ENCODE measurements at regions not wholly inside any gene's neighbourhood (a gene's known extent, or its start where the extent isn't known, plus 50 kb on each side); places are given as distances from the start of the nearest gene placed in this dataset.

GRCh38 chr4:3355266-3355748 lies 62.5 kb downstream of the RGS12 start:
- Mint-ChIP-seq H3K9me3 (peaks cover 16% of the 10 kb centered on the region), H3K27me3 (ENCODE audit: insufficient read depth) (peaks cover 21% of the 10 kb centered on the region), H3K4me3 (no peak overlapping the region), H3K27ac (no peak overlapping the region), H3K4me1 (ENCODE audit: low read depth) (no peaks in the 10 kb centered on the region), H3K36me3 (ENCODE audit: low read depth) (no peaks in the 10 kb centered on the region)
- intact Hi-C loops (cut with micrococcal nuclease), result no loop called here
- DNase-seq (ENCODE audit: low spot score), result no peak

DNA sequence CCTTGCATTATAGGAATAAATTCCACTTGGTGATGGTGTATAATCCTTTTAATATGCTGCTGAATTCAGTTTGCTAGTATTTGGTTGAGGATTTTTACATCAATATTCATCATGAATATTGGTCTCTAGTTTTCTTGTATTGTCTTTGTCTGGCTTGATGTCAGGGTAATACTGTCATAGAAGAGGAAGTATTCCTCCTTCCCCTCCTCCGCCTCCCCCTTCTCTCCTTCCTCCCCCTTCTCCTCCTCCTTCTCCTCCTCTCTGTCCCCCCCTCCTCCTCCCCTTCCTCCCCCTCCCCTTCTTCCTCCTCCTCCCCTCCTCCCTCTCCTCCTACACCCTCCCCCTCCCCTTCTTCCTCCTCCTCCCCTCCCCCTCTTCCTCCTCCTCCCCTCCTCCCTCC lies 65.8 kb downstream of the RGS12 start:
- intact Hi-C loops (cut with micrococcal nuclease), result no loop called here
- H3K36me3 Mint-ChIP-seq (ENCODE audit: low read depth), result no peaks in the 10 kb centered on the region
- H3K4me1 Mint-ChIP-seq (ENCODE audit: low read depth), result no peaks in the 10 kb centered on the region
- no peak overlapping the region for H3K4me3 Mint-ChIP-seq
- H3K9me3 Mint-ChIP-seq, result no peaks in the 10 kb centered on the region
- no peak for DNase-seq (ENCODE audit: low spot score)
- peaks cover 20% of the 10 kb centered on the region for H3K27me3 Mint-ChIP-seq (ENCODE audit: insufficient read depth)
- no peak overlapping the region for H3K27ac Mint-ChIP-seq

DNA sequence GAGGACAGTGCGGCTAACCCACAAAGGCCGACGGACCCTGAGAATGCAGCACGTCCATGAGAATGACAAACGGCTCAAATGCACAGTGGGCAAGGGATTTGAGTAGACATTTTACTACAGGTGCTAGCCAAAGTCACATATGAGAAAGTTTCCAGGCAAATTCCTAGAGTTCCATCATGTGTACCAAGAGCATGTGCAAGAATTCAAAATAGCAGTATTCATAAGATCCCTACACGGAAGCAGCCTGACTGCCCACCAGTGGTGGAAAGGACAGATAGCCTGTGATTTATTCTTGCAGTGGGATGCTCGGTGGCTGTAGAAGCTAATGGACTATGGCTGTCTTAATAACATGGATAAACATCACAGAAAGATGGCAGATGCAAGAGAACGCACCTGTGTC lies 68.0 kb downstream of the RGS12 start:
- Mint-ChIP-seq H3K4me3 (no peak overlapping the region), H3K9me3 (no peaks in the 10 kb centered on the region), H3K27me3 (ENCODE audit: insufficient read depth) (peaks cover 20% of the 10 kb centered on the region), H3K36me3 (ENCODE audit: low read depth) (no peaks in the 10 kb centered on the region), H3K4me1 (ENCODE audit: low read depth) (no peaks in the 10 kb centered on the region), H3K27ac (no peak overlapping the region)
- DNase-seq (ENCODE audit: low spot score), result no peak
- intact Hi-C loops (cut with micrococcal nuclease), result no loop called here

DNA sequence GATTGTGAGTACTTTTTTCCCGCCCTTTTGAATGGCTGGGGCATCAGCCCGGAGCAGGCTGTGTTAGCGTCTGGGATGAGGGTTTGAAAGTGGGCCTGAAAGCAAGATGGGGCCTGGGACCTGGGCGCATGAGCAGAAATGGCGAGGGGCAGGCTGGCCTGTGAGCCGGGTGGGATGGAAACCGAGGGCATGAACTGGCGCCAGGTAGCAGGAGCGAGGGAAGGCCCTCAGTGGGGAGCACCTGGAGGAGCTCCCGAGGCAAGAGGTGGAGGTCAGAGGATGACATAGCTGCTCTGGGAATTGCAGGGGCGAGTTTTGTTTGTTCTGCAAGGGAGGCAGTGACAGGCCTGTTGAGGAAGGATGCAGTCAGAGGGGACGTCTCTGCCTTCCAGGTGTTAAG lies 68.6 kb downstream of the RGS12 start:
- no peak overlapping the region for H3K27ac Mint-ChIP-seq
- peaks cover 19% of the 10 kb centered on the region for H3K27me3 Mint-ChIP-seq (ENCODE audit: insufficient read depth)
- no peaks in the 10 kb centered on the region for H3K9me3 Mint-ChIP-seq
- no peak overlapping the region for H3K4me3 Mint-ChIP-seq
- H3K4me1 Mint-ChIP-seq (ENCODE audit: low read depth), result no peaks in the 10 kb centered on the region
- intact Hi-C loops (cut with micrococcal nuclease), result no loop called here
- DNase-seq (ENCODE audit: low spot score), result no peak
- H3K36me3 Mint-ChIP-seq (ENCODE audit: low read depth), result no peaks in the 10 kb centered on the region

DNA sequence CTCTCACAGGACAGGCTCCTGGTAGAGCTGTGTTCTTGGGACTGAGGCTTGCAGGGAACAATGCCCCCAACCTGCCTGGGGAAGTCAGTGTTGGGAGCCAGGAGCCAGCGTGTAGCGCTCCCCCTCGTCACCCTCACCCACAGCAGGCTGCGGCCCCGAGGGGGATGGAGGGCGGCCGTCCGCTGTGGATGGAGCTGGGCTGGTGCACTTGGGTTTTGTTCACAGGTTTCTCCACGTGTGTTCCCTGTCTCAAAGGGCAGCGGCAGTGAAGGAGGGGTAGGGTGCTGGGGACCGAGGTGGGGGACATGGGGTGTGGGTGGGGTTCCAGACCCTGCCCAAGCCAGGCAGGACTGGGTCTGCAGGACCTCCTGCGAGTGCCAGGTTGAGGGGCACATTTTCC lies 69.1 kb downstream of the RGS12 start:
- Mint-ChIP-seq H3K4me1 (ENCODE audit: low read depth) (no peaks in the 10 kb centered on the region), H3K27ac (no peak overlapping the region), H3K27me3 (ENCODE audit: insufficient read depth) (peaks cover 14% of the 10 kb centered on the region), H3K9me3 (no peaks in the 10 kb centered on the region), H3K4me3 (no peak overlapping the region), H3K36me3 (ENCODE audit: low read depth) (no peaks in the 10 kb centered on the region)
- intact Hi-C loops (cut with micrococcal nuclease), result no loop called here
- no peak for DNase-seq (ENCODE audit: low spot score)

DNA sequence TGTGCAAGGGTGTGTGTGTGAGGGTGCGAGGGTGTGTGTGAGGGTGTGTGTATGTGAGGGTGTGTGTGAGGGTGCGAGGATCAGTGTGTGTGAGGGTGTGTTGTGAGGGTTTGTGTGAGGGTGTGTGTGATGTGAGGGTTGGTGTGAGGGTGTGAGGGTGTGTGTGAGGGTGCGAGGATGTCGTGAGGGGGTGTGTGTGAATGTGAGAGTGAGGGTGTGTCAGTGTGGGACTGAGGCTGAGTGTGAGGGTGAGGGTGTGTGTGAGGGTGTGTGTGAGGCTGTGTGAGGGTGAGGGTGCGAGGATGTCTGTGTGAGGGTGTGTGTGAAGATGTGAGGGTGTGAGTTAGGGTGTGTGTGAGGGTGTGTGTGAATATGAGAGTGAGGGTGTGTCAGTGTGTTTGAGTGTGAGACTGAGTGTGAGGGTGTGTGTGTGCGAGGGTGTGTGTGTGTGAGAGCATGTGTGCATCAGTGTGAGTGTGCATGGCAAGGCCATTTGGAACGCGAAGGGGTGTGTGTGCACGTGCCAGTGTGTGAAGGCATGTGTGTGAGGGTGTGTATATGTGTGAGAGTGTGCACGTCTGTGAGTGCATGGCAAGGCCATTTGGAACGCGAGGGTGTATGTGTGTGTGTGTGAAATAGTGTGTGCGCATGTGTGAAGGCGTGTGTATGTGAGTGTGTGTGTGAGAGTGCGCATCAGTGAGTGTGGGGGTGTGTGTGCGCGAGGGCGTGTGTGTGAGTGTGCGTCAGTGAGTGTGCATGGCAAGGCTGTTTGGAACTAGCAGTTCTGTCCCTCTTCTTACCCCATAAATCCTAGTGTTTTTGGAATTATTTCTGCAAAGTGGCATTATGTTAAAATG lies 69.8 kb downstream of the RGS12 start:
- no peaks in the 10 kb centered on the region for H3K9me3 Mint-ChIP-seq
- H3K27ac Mint-ChIP-seq, result no peak overlapping the region
- H3K36me3 Mint-ChIP-seq (ENCODE audit: low read depth), result no peaks in the 10 kb centered on the region
- DNase-seq (ENCODE audit: low spot score), result no peak
- H3K27me3 Mint-ChIP-seq (ENCODE audit: insufficient read depth), result peaks cover 7% of the 10 kb centered on the region
- intact Hi-C loops (cut with micrococcal nuclease), result no loop called here
- no peaks in the 10 kb centered on the region for H3K4me1 Mint-ChIP-seq (ENCODE audit: low read depth)
- no peak overlapping the region for H3K4me3 Mint-ChIP-seq

DNA sequence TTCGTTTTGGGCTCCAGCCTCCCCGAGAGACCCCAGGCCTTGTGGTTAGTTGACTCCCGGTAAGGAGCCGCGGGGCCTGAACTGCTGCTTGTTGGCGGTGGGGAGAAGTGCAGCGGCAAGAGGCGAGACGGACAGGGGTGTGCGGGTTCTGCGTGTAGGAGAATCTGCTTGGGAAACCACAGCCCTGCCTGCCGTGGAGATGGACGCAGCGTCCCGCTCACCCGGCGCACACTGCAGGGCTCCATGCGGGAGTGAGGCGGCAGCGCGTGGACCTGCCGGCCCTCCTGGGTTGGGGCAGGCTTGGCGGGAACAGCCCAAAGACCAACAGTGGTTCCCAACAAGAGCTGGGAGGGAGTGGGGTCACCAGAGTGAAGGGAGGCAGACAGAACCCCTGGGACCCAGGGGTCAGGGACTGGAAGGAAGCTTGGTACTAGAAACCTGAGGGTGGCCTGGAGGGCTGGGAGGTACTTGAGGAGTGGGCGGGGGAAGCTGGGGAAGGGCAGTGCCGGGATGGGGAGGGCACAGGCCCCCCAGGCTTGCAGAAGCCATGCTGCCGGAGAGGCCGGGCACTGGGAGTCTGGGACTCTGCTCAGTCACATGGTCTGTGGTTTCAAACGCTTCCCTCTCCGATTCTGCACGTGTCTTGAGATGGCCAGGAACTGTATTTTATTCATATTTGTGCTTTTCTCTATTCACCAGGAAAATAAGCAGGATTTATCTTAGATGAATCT lies 70.8 kb downstream of the RGS12 start:
- H3K36me3 Mint-ChIP-seq (ENCODE audit: low read depth), result no peaks in the 10 kb centered on the region
- no peak overlapping the region for H3K4me3 Mint-ChIP-seq
- intact Hi-C loops (cut with micrococcal nuclease), result no loop called here
- DNase-seq (ENCODE audit: low spot score), result no peak
- no peak overlapping the region for H3K27ac Mint-ChIP-seq
- H3K4me1 Mint-ChIP-seq (ENCODE audit: low read depth), result peaks cover 5% of the 10 kb centered on the region
- H3K9me3 Mint-ChIP-seq, result no peaks in the 10 kb centered on the region
- H3K27me3 Mint-ChIP-seq (ENCODE audit: insufficient read depth), result peaks cover 2% of the 10 kb centered on the region

- Mint-ChIP-seq H3K27ac (no peak overlapping the region), H3K9me3 (no peaks in the 10 kb centered on the region), H3K4me1 (ENCODE audit: low read depth) (peaks cover 8% of the 10 kb centered on the region), H3K27me3 (ENCODE audit: insufficient read depth) (peaks cover 2% of the 10 kb centered on the region), H3K4me3 (no peak overlapping the region), H3K36me3 (ENCODE audit: low read depth) (no peaks in the 10 kb centered on the region)
- DNase-seq (ENCODE audit: low spot score), result no peak
- intact Hi-C loops (cut with micrococcal nuclease), result no loop called here
These were observed 71.4 kb downstream of the RGS12 start for GRCh38 chr4:3364199-3364598.

GRCh38 chr4:3364634-3365314 lies 72.0 kb downstream of the RGS12 start:
- no peak for DNase-seq (ENCODE audit: low spot score)
- intact Hi-C loops (cut with micrococcal nuclease), result no loop called here
- H3K36me3 Mint-ChIP-seq (ENCODE audit: low read depth), result no peaks in the 10 kb centered on the region
- no peak overlapping the region for H3K4me3 Mint-ChIP-seq
- peaks cover 5% of the 10 kb centered on the region for H3K27me3 Mint-ChIP-seq (ENCODE audit: insufficient read depth)
- no peaks in the 10 kb centered on the region for H3K9me3 Mint-ChIP-seq
- H3K4me1 Mint-ChIP-seq (ENCODE audit: low read depth), result peaks cover 13% of the 10 kb centered on the region
- no peak overlapping the region for H3K27ac Mint-ChIP-seq

DNA sequence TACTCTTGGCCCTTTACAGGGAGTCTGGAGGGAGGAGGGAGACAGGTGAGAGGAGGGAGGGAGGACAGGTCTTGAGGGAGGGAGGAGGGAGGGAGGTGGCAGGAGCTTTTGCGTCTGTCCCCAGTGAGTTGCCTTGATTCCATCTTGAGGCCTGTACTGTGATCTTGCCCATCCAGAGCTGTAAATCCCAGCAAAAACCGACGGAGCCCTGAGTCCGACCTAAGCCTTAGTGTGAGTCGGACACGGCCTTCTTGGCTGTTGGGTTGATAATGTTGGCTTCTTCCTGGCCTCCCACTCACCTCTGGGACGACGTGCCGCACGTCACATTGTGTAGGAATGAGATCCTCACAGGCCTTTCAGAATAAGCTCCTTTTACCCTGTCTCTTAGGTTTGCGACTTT lies 72.5 kb downstream of the RGS12 start:
- intact Hi-C loops (cut with micrococcal nuclease), result no loop called here
- no peak overlapping the region for H3K27ac Mint-ChIP-seq
- no peaks in the 10 kb centered on the region for H3K9me3 Mint-ChIP-seq
- no peak for DNase-seq (ENCODE audit: low spot score)
- H3K27me3 Mint-ChIP-seq (ENCODE audit: insufficient read depth), result peaks cover 9% of the 10 kb centered on the region
- no peaks in the 10 kb centered on the region for H3K36me3 Mint-ChIP-seq (ENCODE audit: low read depth)
- no peak overlapping the region for H3K4me3 Mint-ChIP-seq
- peaks cover 18% of the 10 kb centered on the region for H3K4me1 Mint-ChIP-seq (ENCODE audit: low read depth)

DNA sequence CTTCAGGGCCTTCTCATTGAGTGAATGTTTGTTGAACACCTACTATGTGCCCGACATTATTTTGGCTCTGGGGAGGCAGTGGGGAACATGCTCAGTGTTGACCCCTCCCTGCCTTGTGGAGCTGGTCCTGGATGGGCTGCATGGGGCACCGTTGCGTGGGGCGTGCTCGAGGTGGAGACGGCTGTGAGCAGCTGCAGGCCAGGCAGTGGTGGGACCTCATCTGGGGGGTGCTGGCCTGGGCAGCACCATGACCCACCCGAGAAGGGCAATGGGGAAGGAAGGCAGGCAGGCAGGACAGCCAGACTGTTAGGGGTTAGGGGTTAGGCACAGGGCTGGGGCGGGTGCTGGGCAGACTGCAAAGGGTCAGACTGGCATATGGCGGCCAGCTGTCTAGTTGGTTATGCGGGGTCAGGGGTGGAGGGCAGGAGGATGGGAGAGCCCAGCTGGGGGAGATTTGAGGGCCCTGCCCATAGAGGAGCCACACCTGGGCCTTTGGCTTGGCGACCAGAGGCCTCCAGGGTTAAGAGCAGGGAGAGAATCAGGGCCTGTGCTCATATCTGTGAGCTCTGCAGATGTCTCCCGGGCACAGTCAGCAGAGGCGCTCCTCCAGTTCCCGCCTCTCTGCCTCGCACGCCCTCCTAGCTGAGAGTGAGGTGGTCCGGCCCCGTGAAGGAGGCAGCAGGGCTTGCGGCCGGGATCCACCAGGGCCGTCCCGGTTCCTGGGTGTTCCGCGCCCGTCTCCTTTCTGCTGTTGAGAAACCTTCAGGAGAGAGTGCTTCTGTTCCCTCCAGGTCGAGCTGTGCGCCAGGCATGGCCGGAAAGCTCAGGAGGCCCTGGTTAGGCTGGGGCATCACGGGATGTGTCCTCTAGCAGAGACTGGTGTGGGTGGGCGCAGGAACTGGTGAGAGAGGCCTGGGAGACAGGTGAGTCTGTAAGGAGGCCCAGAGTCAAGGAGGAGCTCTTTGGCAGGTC lies 73.3 kb downstream of the RGS12 start:
- Mint-ChIP-seq H3K27ac (no peak overlapping the region), H3K9me3 (no peaks in the 10 kb centered on the region), H3K36me3 (ENCODE audit: low read depth) (no peaks in the 10 kb centered on the region), H3K4me3 (no peak overlapping the region), H3K27me3 (ENCODE audit: insufficient read depth) (peaks cover 18% of the 10 kb centered on the region), H3K4me1 (ENCODE audit: low read depth) (peaks cover 21% of the 10 kb centered on the region)
- intact Hi-C loops (cut with micrococcal nuclease), result no loop called here
- DNase-seq (ENCODE audit: low spot score), result no peak
